A172 (cell line): ENCODE measurements at regions not wholly inside any gene's neighbourhood (a gene's known extent, or its start where the extent isn't known, plus 50 kb on each side); places are given as distances from the start of the nearest gene placed in this dataset.
"Not testable (repeated sequence)": the region's sequence is repeated elsewhere in the genome, so short reads cannot be mapped to it uniquely, and the experiment has no call there.

ENCODE experiments used
- DNase-seq: peaks from one replicate; pipeline ENCODE4 v3.0.0-alpha.2; 2015; ENCODE audit warnings: low spot score

DNA sequence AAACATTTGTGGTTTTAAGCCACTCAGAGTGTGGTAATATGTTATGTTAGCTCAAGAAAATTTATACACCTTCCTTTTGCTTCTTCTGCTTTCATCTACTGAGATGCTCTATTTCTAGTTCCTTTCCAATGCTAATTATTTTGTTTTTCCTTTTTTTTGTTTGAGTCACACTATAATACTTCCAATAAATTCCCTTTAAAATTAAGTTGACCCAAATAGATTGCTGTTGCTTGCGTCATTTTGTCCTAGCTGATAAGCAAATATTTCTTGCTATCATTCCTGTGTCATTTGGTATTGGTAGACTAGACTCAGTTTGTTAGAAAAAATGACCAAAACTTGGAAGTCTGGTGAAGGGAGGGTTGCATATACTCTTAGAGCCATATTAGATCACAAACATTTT lies 437.0 kb upstream of the CNTN6 start:
- DNase-seq = no peak

DNA sequence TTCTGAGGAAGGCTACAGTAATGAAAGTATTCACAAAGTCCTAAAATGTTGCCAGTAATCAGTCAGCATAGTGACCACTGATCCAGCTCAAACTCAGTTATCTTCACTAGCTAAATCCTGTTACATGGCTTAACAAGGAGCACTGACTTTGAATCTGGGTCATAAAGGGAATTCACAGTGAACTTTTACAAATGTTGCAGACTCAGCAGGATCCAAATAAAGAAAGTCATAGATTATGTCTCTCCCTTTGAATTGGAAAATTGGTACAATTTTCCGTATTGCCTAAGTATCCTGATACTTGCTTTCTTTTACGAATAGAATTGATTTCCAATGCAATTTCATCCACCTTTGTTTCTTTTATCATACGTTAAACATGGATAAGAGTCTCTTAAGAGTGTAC lies 431.5 kb upstream of the CNTN6 start:
- no peak for DNase-seq

- no peak for DNase-seq
Observed at GRCh38 chr3:674116-674515, 418.7 kb upstream of the CNTN6 start.

GRCh38 chr3:675846-676245 lies 417.0 kb upstream of the CNTN6 start:
- DNase-seq = no peak

DNA sequence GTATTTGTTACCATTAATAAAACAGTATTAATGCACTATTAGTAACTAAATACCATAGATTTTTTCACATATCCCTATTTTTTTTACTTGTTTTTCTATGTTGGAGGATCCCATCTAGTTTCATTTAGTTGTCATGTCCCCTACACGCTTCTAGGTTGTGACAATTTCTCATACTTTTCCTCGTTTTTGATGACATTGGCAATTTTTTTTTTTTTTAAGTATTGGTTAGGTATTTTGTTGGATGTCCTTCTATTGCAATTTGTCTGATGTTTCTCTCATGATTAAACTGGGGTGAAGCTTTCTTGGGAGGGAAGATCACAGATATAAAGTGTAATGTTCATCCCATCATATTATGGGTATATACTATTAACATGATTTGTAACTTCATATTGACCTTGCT lies 409.1 kb upstream of the CNTN6 start:
- DNase-seq = no peak

- DNase-seq = no peak
Observed at GRCh38 chr3:690770-691169, 402.1 kb upstream of the CNTN6 start.

DNA sequence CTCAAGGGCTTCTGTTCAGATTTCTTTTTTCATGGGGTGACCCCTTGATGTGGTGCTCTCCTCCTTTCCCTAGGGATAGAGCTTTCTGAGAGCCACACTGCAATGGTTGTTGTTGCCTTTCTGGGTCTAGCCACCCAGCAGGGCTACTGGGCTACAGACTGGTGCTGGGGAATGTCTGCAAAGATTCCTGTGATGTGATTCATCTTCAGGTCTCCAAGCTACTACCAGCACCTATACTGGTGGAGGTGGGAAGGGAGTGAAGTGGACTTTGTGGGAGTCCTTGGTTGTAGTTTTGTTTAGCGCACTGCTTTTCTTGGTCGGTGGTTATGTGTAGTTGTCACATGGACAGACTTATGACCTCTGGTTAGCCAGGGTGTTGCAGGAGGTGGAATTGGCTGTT lies 392.3 kb upstream of the CNTN6 start:
- DNase-seq = no peak

- DNase-seq = no peak
Observed at GRCh38 chr3:707041-707440, 385.8 kb upstream of the CNTN6 start.

DNA sequence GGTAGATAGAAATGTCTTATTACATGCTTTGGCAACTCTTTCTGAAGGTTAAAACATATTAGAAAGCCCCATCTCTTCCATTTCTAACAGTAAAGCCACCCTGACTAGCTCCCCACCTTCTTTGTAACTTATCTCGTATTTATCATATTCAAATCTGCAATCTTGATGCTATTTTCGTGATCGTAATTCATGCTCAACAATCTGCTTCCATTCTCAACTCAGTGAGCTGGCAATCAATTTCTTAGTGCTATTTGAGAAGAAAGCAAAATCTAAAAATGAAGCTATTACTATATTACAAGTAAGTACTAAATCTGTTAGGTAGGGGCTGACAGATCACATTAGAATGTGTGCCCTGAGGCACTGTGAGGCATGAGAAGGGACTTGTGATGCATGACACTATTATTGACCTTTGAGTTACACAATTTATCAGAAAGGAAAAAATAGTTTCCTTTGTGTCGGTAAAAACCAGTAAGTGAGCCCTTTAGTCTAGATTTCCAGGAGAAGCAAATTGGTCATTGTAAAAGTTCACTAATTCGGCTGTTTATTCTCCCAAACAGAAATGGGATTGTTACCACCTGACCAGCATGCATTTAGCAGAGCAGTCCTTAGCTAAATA lies 379.7 kb upstream of the CNTN6 start:
- DNase-seq = no peak

- DNase-seq = no peak
Observed at GRCh38 chr3:713947-714620, 378.7 kb upstream of the CNTN6 start.

DNA sequence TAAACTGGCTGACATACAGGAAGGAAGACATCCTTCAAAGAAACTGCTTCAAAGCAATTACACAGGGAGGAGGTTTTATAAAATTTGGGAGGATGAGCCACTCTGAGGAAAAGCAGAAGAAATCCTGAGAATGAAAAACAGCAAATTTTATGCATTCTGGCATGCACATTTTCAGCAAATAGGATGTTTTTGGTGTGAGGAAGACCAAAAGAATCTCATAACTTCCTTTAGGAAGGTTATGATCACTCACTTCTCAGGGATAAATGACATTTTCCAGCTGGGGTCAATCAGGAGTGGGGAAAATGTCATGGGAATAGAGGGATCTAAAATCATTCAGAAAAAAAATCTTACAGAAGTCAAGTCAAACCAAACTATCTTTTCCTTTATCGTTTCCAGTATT lies 371.7 kb upstream of the CNTN6 start:
- no peak for DNase-seq

- no peak for DNase-seq
Observed at GRCh38 chr3:732326-732928, 360.4 kb upstream of the CNTN6 start.

- no peak for DNase-seq
Observed at GRCh38 chr3:733313-733712, 359.5 kb upstream of the CNTN6 start.

DNA sequence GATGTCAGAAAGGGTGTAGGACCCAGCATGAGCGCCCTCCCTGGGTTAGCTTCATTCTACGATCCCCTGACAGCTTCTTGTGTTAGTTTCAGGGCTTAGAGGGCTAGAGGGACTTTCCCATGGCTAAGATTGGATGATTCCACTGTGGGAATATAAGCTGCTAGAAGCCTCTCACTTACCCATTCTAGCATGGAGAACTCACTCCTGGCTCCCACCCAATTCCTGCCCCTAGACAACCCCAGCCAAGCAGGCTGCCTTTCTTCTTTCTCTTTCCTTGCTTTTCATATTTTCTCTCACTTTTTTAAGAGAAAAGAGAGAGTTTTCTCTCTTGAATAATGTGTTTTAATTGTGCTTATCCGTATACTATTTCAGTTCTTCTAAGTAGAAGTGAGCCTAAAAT lies 335.1 kb upstream of the CNTN6 start:
- DNase-seq = no peak

- no peak for DNase-seq
Observed at GRCh38 chr3:759106-759505, 333.7 kb upstream of the CNTN6 start.

DNA sequence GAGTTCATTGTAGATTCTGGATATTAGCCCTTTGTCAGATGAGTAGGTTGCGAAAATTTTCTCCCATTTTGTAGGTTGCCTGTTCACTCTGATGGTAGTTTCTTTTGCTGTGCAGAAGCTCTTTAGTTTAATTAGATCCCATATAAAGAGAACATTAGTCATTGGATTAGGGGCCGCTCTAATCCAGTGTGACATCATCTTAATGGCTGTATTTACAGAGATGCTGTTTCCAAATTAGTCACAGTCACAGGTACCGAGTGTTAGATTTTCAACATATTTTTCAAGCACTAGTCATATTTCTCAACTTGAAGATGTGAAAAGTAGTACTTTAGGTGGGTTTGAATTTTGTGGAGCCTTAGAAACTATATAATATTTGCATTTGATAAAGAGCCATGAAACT lies 319.4 kb upstream of the CNTN6 start:
- not testable (repeated sequence) for DNase-seq

- DNase-seq = no peak
Observed at GRCh38 chr3:775178-775880, 317.5 kb upstream of the CNTN6 start.

DNA sequence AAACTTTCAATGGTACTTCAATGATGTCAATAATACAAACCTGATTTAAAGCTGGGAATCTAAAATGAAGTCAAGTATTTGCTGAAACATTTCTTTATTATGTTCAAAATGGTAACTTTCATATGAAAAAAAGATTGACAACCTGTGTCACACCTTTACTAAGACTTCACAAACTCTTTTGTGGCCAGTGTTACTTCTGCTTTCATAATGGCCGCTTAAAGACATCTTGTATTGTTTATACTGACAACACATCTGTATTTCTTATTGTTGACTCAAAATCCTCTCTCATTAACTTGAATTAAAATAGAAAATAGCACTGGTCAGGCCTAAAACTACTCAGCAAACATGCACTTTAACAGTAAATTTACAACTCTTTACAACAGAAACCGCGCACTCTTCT lies 312.3 kb upstream of the CNTN6 start:
- no peak for DNase-seq

DNA sequence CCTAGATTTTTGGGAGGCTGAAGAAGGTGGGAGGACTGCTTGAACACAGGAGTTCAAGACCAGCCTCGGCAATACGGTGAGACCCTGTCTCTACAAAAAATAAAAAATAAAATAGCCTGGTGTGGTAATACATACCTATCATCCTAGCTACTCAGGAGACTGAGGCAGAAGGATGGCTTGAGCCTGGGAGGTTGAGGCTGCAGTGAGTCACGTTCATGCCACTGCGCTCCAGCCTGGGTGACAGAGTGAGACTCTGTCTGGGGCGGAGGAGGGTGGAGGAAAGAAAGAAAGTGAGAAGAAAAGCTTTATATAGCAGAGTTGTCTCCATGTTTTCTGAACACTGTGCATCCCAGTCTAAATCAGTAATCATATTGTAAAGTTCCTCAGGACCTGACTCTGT lies 301.4 kb upstream of the CNTN6 start:
- no peak for DNase-seq

GRCh38 chr3:792630-793029 lies 300.2 kb upstream of the CNTN6 start:
- DNase-seq = no peak

DNA sequence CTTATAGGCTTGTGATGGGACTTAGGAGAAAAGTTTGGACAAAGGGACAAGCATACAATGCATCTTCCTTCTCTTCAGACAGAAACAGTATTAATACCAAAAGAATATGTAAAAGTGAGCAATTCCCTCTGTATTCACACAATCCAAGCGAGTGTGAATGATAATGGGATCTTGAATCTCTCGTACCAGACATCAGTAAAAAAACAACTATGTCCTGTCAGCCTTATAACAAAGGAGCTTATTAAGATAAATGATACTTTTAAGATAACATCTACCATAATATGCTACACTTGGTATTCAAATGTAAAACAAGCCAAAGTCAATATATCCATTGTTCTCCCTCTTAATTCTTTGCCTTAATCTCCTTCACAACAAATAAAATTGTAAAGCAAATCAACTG lies 288.6 kb upstream of the CNTN6 start:
- no peak for DNase-seq

DNA sequence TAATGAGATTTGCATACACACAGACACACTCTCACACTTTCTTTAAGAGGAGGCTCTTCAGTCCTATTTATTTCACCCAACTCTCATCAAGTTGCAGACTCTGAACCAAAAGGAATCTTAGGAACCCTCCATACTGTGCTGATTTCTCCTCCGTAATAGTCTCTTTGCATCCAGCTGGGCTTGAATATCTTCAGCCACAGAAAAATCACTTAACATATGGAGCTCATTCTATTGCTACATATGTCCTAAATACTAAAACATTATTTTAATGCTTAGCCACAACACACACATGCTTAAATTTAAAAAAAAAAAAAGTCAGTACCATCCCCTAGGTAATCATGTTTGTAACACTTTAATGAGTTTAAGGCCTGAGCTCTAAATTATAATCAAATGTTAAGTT lies 287.5 kb upstream of the CNTN6 start:
- no peak for DNase-seq

DNA sequence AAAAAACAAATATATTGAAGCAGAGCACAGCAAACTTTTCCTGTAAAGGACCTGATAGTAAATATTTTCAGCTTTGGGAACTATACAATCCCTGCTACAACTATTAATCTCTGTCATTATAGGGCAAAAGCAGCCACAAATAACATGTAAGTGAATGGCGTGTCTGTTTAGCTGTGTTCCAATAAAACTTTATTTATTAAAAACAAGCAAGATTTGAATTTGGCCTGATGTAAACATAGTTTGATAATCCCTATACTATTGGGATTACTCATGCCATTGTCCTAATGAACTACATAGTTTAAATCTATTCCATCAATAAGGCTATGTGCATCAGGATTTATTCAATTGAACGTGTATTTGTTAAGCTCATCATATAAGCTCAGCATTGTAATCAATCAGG lies 286.8 kb upstream of the CNTN6 start:
- no peak for DNase-seq
